ENCODE measurements at regions not wholly inside any gene's neighbourhood (a gene's known extent, or its start where the extent isn't known, plus 50 kb on each side); places are given as distances from the start of the nearest gene placed in this dataset.

- no peak for DNase-seq (ENCODE audit: low read depth in 2 of 2)
These were observed 206.7 kb upstream of the JARID2 start for GRCh38 chr6:15039136-15039535.

GRCh38 chr6:15042938-15043337 is 202.9 kb upstream of the JARID2 start:
- no peak for DNase-seq (ENCODE audit: low read depth in 2 of 2)

- DNase-seq (ENCODE audit: low read depth in 2 of 2) = no peak
These were observed 201.6 kb upstream of the JARID2 start for GRCh38 chr6:15044146-15044882.

GRCh38 chr6:15044948-15045347 is 200.9 kb upstream of the JARID2 start:
- no peak for DNase-seq (ENCODE audit: low read depth in 2 of 2)

GRCh38 chr6:15046751-15047150 is 199.1 kb upstream of the JARID2 start:
- DNase-seq (ENCODE audit: low read depth in 2 of 2) = no peak

- DNase-seq (ENCODE audit: low read depth in 2 of 2) = no peak
These were observed 197.5 kb upstream of the JARID2 start for GRCh38 chr6:15048367-15048766.

- no peak for DNase-seq (ENCODE audit: low read depth in 2 of 2)
These were observed 187.4 kb upstream of the JARID2 start for GRCh38 chr6:15058200-15059061.

GRCh38 chr6:15061180-15061641 is 184.7 kb upstream of the JARID2 start:
- no peak for DNase-seq (ENCODE audit: low read depth in 2 of 2)

GRCh38 chr6:15061908-15062515 is 183.9 kb upstream of the JARID2 start:
- DNase-seq (ENCODE audit: low read depth in 2 of 2) = no peak

- no peak for DNase-seq (ENCODE audit: low read depth in 2 of 2)
These were observed 183.2 kb upstream of the JARID2 start for GRCh38 chr6:15062516-15063252.

- no peak for DNase-seq (ENCODE audit: low read depth in 2 of 2)
These were observed 182.5 kb upstream of the JARID2 start for GRCh38 chr6:15063253-15063853.

GRCh38 chr6:15065261-15065989 is 180.4 kb upstream of the JARID2 start:
- no peak for DNase-seq (ENCODE audit: low read depth in 2 of 2)

- no peak for DNase-seq (ENCODE audit: low read depth in 2 of 2)
These were observed 179.6 kb upstream of the JARID2 start for GRCh38 chr6:15066089-15066758.

- DNase-seq (ENCODE audit: low read depth in 2 of 2) = peak; percentile 2 to 19
These were observed 172.5 kb upstream of the JARID2 start for GRCh38 chr6:15073344-15073789.

- no peak for DNase-seq (ENCODE audit: low read depth in 2 of 2)
These were observed 171.9 kb upstream of the JARID2 start for GRCh38 chr6:15073883-15074465.

- DNase-seq (ENCODE audit: low read depth in 2 of 2) = no peak
These were observed 171.1 kb upstream of the JARID2 start for GRCh38 chr6:15074806-15075205.

GRCh38 chr6:15076565-15076964 is 169.3 kb upstream of the JARID2 start:
- no peak for DNase-seq (ENCODE audit: low read depth in 2 of 2)

GRCh38 chr6:15077006-15077405 is 168.9 kb upstream of the JARID2 start:
- DNase-seq (ENCODE audit: low read depth in 2 of 2) = no peak

- no peak for DNase-seq (ENCODE audit: low read depth in 2 of 2)
These were observed 167.9 kb upstream of the JARID2 start for GRCh38 chr6:15077961-15078360.

Data from stimulated activated CD8-positive, alpha-beta memory T cell treated with anti-CD3 and anti-CD28 coated beads, Interleukin-15, amount 100 ng/mL, for 48 hours (primary cell).